PC-9 (cell line): ENCODE measurements at regions not wholly inside any gene's neighbourhood (a gene's known extent, or its start where the extent isn't known, plus 50 kb on each side); places are given as distances from the start of the nearest gene placed in this dataset.

ENCODE experiments used
- CTCF ChIP-seq: fragments of 200-600 bp; sonication (generic); conservative IDR thresholded peaks from 2 replicates; pipeline ENCODE4 v1.6.1; 2017; ENCODE audit warnings: mixed run types, antibody characterized with exemption, mild to moderate bottlenecking, moderate library complexity
- EZH2 ChIP-seq: fragments of 200-600 bp; sonication (generic); IDR thresholded peaks from 2 replicates; pipeline ENCODE4 v1.8.0; 2017; ENCODE audit warnings: antibody characterized with exemption, low read depth

GRCh38 chr2:23077596-23077995, 307.4 kb upstream of the KLHL29 start:
- TF ChIP-seq CTCF (no peak), EZH2 (no peak)
